Small intestine (tissue), 7 donors: ENCODE measurements at regions not wholly inside any gene's neighbourhood (a gene's known extent, or its start where the extent isn't known, plus 50 kb on each side); places are given as distances from the start of the nearest gene placed in this dataset.

Experiments used
- DNase-seq, 2 donors: peaks; one replicate each; pipeline versions ENCODE4 v3.0.0 to v3.0.0-alpha.2; 2013
- FAIRE-seq: peaks from 2 replicates; lab custom pipeline; 2012; peaks lifted over from hg19 to GRCh38; lab: Jason Lieb, UNC
- H3K27ac ChIP-seq, 3 donors: one replicate each; pipeline ENCODE4 v1.5.1; 2013; ENCODE audit warnings: low read length in 2 of 3, mild to moderate bottlenecking in 2 of 3, control low read depth in 1 of 3, inconsistent platforms in 1 of 3, low read depth in 1 of 3, moderate library complexity in 1 of 3
- H3K27me3 ChIP-seq, 3 donors: one replicate each; pipeline ENCODE4 v1.6.1; 2013; ENCODE audit warnings: low read length in 3 of 3, inconsistent platforms in 1 of 3; ENCODE audit not compliant: control insufficient read depth in 3 of 3, insufficient read depth in 3 of 3
- H3K36me3 ChIP-seq, 3 donors: one replicate each; pipeline ENCODE4 v1.6.1; 2013; ENCODE audit warnings: low read length in 3 of 3, inconsistent platforms in 1 of 3, low read depth in 1 of 3, mild to moderate bottlenecking in 1 of 3, moderate library complexity in 1 of 3; ENCODE audit not compliant: control insufficient read depth in 3 of 3, insufficient read depth in 2 of 3
- H3K4me1 ChIP-seq, 3 donors: one replicate each; pipeline ENCODE4 v1.6.1; 2013; ENCODE audit warnings: low read length in 2 of 3, inconsistent platforms in 1 of 3, low read depth in 1 of 3, mild to moderate bottlenecking in 1 of 3, moderate library complexity in 1 of 3; ENCODE audit not compliant: control insufficient read depth in 3 of 3, insufficient read depth in 2 of 3
- H3K4me3 ChIP-seq, 3 donors: one replicate each; pipeline ENCODE4 v1.5.1; 2013; ENCODE audit warnings: low read length in 3 of 3, control low read depth in 1 of 3, inconsistent platforms in 1 of 3, low read depth in 1 of 3, mild to moderate bottlenecking in 1 of 3, moderate library complexity in 1 of 3
- H3K9me3 ChIP-seq, 2 donors: one replicate each; pipeline ENCODE4 v1.6.1; 2013; ENCODE audit warnings: low read depth in 1 of 2, low read length in 1 of 2; ENCODE audit not compliant: control insufficient read depth in 2 of 2, insufficient read depth in 1 of 2
- WGBS, 3 donors: extraction: QIAGEN DNeasy Blood & Tissue Kit; methylation state at CpG; one replicate each; pipeline ENCODE4 v1.1.7; 2013; 5-methylcytosine and 5-hydroxymethylcytosine counted together
- donor health status: healthy with polysubstance abuse.
- donor health status: control.
- donor health status: control.
- donor health status: Bipolar disorder and iron deficiency.
- donor health status: healthy.

- DNase-seq (no peak), FAIRE-seq (no peak)
- Histone ChIP-seq H3K4me1 (no peaks in the 10 kb centered on the region), H3K4me3 (no peak overlapping the region), H3K27me3 (no peaks in the 10 kb centered on the region), H3K9me3 (no peaks in the 10 kb centered on the region), H3K36me3 (no peaks in the 10 kb centered on the region), H3K27ac (no peak overlapping the region)
- 81 to 89% (median 83%) methylated on average over 12 of the region's 12 CpGs for WGBS, 3 donors
Measured at GRCh38 chr1:182003953-182004586, 57.4 kb downstream of the ZNF648 start.

GRCh38 chr1:182003025-182003725 lies 58.3 kb downstream of the ZNF648 start:
- Histone ChIP-seq H3K9me3 (no peaks in the 10 kb centered on the region), H3K27me3 (no peaks in the 10 kb centered on the region), H3K4me3 (no peak overlapping the region), H3K36me3 (no peaks in the 10 kb centered on the region), H3K27ac (no peak overlapping the region), H3K4me1 (no peaks in the 10 kb centered on the region)
- FAIRE-seq: no peak
- DNase-seq: no peak
- WGBS, 3 donors: 59 to 75% (median 74%) methylated on average over 10 of the region's 10 CpGs

GRCh38 chr1:182002570-182002969 lies 58.9 kb downstream of the ZNF648 start:
- Histone ChIP-seq H3K4me1 (no peaks in the 10 kb centered on the region), H3K27me3 (no peaks in the 10 kb centered on the region), H3K9me3 (no peaks in the 10 kb centered on the region), H3K27ac (no peak overlapping the region), H3K36me3 (no peaks in the 10 kb centered on the region), H3K4me3 (no peak overlapping the region)
- WGBS, 3 donors: 63 to 73% (median 71%) methylated on average over 10 of the region's 10 CpGs
- FAIRE-seq: no peak
- no peak for DNase-seq

- DNase-seq: no peak
- Histone ChIP-seq H3K9me3 (no peaks in the 10 kb centered on the region), H3K27ac (no peak overlapping the region), H3K36me3 (no peaks in the 10 kb centered on the region), H3K4me1 (no peaks in the 10 kb centered on the region), H3K27me3 (no peaks in the 10 kb centered on the region), H3K4me3 (no peak overlapping the region)
- FAIRE-seq: no peak
- 76 to 88% (median 81%) methylated on average over 4 of the region's 4 CpGs for WGBS, 3 donors
Measured at GRCh38 chr1:181998858-181999257, 62.7 kb downstream of the ZNF648 start.

GRCh38 chr1:181992072-181992471 lies 69.4 kb downstream of the ZNF648 start:
- Histone ChIP-seq H3K27me3 (no peaks in the 10 kb centered on the region), H3K4me3 (no peak overlapping the region), H3K27ac (no peak overlapping the region), H3K9me3 (no peaks in the 10 kb centered on the region), H3K36me3 (no peaks in the 10 kb centered on the region), H3K4me1 (no peaks in the 10 kb centered on the region)
- WGBS, 3 donors: 67 to 78% (median 73%) methylated on average over 1 of the region's 1 CpG
- no peak for DNase-seq
- no peak for FAIRE-seq

- 87 to 95% (median 90%) methylated on average over 2 of the region's 2 CpGs for WGBS, 3 donors
- no peaks in the 10 kb centered on the region for H3K27me3 ChIP-seq
- no peaks in the 10 kb centered on the region for H3K4me1 ChIP-seq
- no peaks in the 10 kb centered on the region for H3K36me3 ChIP-seq
- H3K4me3 ChIP-seq: no peak overlapping the region
- FAIRE-seq (no peak), DNase-seq (no peak)
- H3K9me3 ChIP-seq: no peaks in the 10 kb centered on the region
- H3K27ac ChIP-seq: no peak overlapping the region
Measured at GRCh38 chr1:181990728-181991127, 70.8 kb downstream of the ZNF648 start.

- FAIRE-seq: no peak
- DNase-seq: no peak
- WGBS, 3 donors: 86 to 89% (median 86%) methylated on average over 2 of the region's 2 CpGs
- H3K9me3 ChIP-seq: no peaks in the 10 kb centered on the region
- H3K36me3 ChIP-seq: no peaks in the 10 kb centered on the region
- H3K4me1 ChIP-seq: no peaks in the 10 kb centered on the region
- H3K27me3 ChIP-seq: no peaks in the 10 kb centered on the region
- H3K27ac ChIP-seq: no peak overlapping the region
- no peak overlapping the region for H3K4me3 ChIP-seq
Measured at GRCh38 chr1:181989261-181989920, 72.1 kb downstream of the ZNF648 start.

- no peaks in the 10 kb centered on the region for H3K36me3 ChIP-seq
- H3K4me1 ChIP-seq: no peaks in the 10 kb centered on the region
- no peak for FAIRE-seq
- DNase-seq: no peak
- 49 to 76% (median 65%) methylated on average over 2 of the region's 2 CpGs for WGBS, 3 donors
- H3K4me3 ChIP-seq: no peak overlapping the region
- H3K9me3 ChIP-seq: no peaks in the 10 kb centered on the region
- no peak overlapping the region for H3K27ac ChIP-seq
- H3K27me3 ChIP-seq: peaks cover 0 to 3% (median 0%) of the 10 kb centered on the region in 3 donors
Measured at GRCh38 chr1:181987996-181988395, 73.5 kb downstream of the ZNF648 start.
